ENCODE measurements at regions not wholly inside any gene's neighbourhood (a gene's known extent, or its start where the extent isn't known, plus 50 kb on each side); places are given as distances from the start of the nearest gene placed in this dataset.

- DNase-seq, result no peak
- H3K4me1 Mint-ChIP-seq (ENCODE audit: low read depth), result peaks cover 11% of the 10 kb centered on the region
- ChIA-PET POLR2A (interaction anchor here (1.6 kb wide), 1 partner anchor 16 kb away, joined by 6 read pairs; no protein-coding TSS in a partner anchor), CTCF (interaction anchor here (1.2 to 3.7 kb wide), 4 partner anchors 9 to 218 kb away, joined by 3 to 21 read pairs (median 4); no protein-coding TSS in a partner anchor)
- no peaks in the 10 kb centered on the region for H3K9me3 Mint-ChIP-seq
- H3K27me3 Mint-ChIP-seq, result peaks cover 23% of the 10 kb centered on the region
- no peak overlapping the region for H3K27ac Mint-ChIP-seq
- no peaks in the 10 kb centered on the region for H3K36me3 Mint-ChIP-seq
- no peak overlapping the region for H3K4me3 Mint-ChIP-seq
- intact Hi-C loops (cut with micrococcal nuclease), result loop anchor here (1.0 kb wide), 1 partner anchor 15 kb away; no protein-coding TSS in a partner anchor
These were observed 81.0 kb upstream of the MBNL2 start for GRCh38 chr13:97141097-97141496.

- peak; percentile 54 for DNase-seq
- H3K4me1 Mint-ChIP-seq (ENCODE audit: low read depth), result peaks cover 11% of the 10 kb centered on the region
- ChIA-PET CTCF (interaction anchor here (0.7 to 3.7 kb wide), 8 partner anchors 9 to 218 kb away, joined by 3 to 21 read pairs (median 4); no protein-coding TSS in a partner anchor), POLR2A (interaction anchor here (0.6 to 1.6 kb wide), 2 partner anchors 11 to 16 kb away, joined by 3 to 6 read pairs; no protein-coding TSS in a partner anchor)
- H3K36me3 Mint-ChIP-seq, result no peaks in the 10 kb centered on the region
- H3K27me3 Mint-ChIP-seq, result peaks cover 23% of the 10 kb centered on the region
- H3K27ac Mint-ChIP-seq, result no peak overlapping the region
- H3K9me3 Mint-ChIP-seq, result no peaks in the 10 kb centered on the region
- H3K4me3 Mint-ChIP-seq, result no peak overlapping the region
- intact Hi-C loops (cut with micrococcal nuclease), result loop anchor here (1.0 kb wide), 1 partner anchor 15 kb away; no protein-coding TSS in a partner anchor
These were observed 80.5 kb upstream of the MBNL2 start for GRCh38 chr13:97141564-97142005.

- peaks cover 24% of the 10 kb centered on the region for H3K27me3 Mint-ChIP-seq
- H3K9me3 Mint-ChIP-seq, result no peaks in the 10 kb centered on the region
- H3K27ac Mint-ChIP-seq, result no peak overlapping the region
- CTCF ChIA-PET, result interaction anchor here (1.0 to 3.7 kb wide), 5 partner anchors 8 to 215 kb away, joined by 3 to 21 read pairs (median 4); no protein-coding TSS in a partner anchor
- DNase-seq, result no peak
- intact Hi-C loops (cut with micrococcal nuclease), result no loop called here
- POLR2A ChIA-PET, result interaction anchor here (1.6 kb wide), 1 partner anchor 17 kb away, joined by 6 read pairs; no protein-coding TSS in a partner anchor
- H3K36me3 Mint-ChIP-seq, result no peaks in the 10 kb centered on the region
- no peak overlapping the region for H3K4me3 Mint-ChIP-seq
- H3K4me1 Mint-ChIP-seq (ENCODE audit: low read depth), result peaks cover 11% of the 10 kb centered on the region
These were observed 79.7 kb upstream of the MBNL2 start for GRCh38 chr13:97142452-97142851.

GRCh38 chr13:97145057-97145456, 77.1 kb upstream of the MBNL2 start:
- H3K9me3 Mint-ChIP-seq, result no peaks in the 10 kb centered on the region
- CTCF ChIA-PET, result no interaction called here
- no peak for DNase-seq
- intact Hi-C loops (cut with micrococcal nuclease), result no loop called here
- no peak overlapping the region for H3K4me3 Mint-ChIP-seq
- H3K27ac Mint-ChIP-seq, result no peak overlapping the region
- POLR2A ChIA-PET, result no interaction called here
- peaks cover 22% of the 10 kb centered on the region for H3K27me3 Mint-ChIP-seq
- H3K36me3 Mint-ChIP-seq, result no peaks in the 10 kb centered on the region
- H3K4me1 Mint-ChIP-seq (ENCODE audit: low read depth), result peaks cover 11% of the 10 kb centered on the region

GRCh38 chr13:97148894-97149293, 73.2 kb upstream of the MBNL2 start:
- Mint-ChIP-seq H3K9me3 (no peaks in the 10 kb centered on the region), H3K27me3 (peaks cover 8% of the 10 kb centered on the region), H3K4me1 (ENCODE audit: low read depth) (no peaks in the 10 kb centered on the region), H3K27ac (no peak overlapping the region), H3K36me3 (no peaks in the 10 kb centered on the region), H3K4me3 (no peak overlapping the region)
- POLR2A ChIA-PET, result interaction anchor here (1.1 kb wide), 1 partner anchor 12 kb away, joined by 3 read pairs; no protein-coding TSS in a partner anchor
- CTCF ChIA-PET, result no interaction called here
- intact Hi-C loops (cut with micrococcal nuclease), result no loop called here
- no peak for DNase-seq

- H3K4me1 Mint-ChIP-seq (ENCODE audit: low read depth), result no peaks in the 10 kb centered on the region
- H3K4me3 Mint-ChIP-seq, result no peak overlapping the region
- no peak overlapping the region for H3K27ac Mint-ChIP-seq
- intact Hi-C loops (cut with micrococcal nuclease), result no loop called here
- H3K27me3 Mint-ChIP-seq, result no peaks in the 10 kb centered on the region
- ChIA-PET POLR2A (interaction anchor here (1.4 kb wide), 1 partner anchor 11 kb away, joined by 3 read pairs; no protein-coding TSS in a partner anchor), CTCF (no interaction called here)
- H3K9me3 Mint-ChIP-seq, result no peaks in the 10 kb centered on the region
- no peaks in the 10 kb centered on the region for H3K36me3 Mint-ChIP-seq
- no peak for DNase-seq
These were observed 61.7 kb upstream of the MBNL2 start for GRCh38 chr13:97160421-97160820.

- intact Hi-C loops (cut with micrococcal nuclease), result no loop called here
- H3K27ac Mint-ChIP-seq, result no peak overlapping the region
- no peaks in the 10 kb centered on the region for H3K27me3 Mint-ChIP-seq
- no peak for DNase-seq
- CTCF ChIA-PET, result no interaction called here
- POLR2A ChIA-PET, result interaction anchor here (1.4 kb wide), 1 partner anchor 12 kb away, joined by 3 read pairs; no protein-coding TSS in a partner anchor
- H3K36me3 Mint-ChIP-seq, result no peaks in the 10 kb centered on the region
- no peaks in the 10 kb centered on the region for H3K4me1 Mint-ChIP-seq (ENCODE audit: low read depth)
- H3K4me3 Mint-ChIP-seq, result no peak overlapping the region
- H3K9me3 Mint-ChIP-seq, result no peaks in the 10 kb centered on the region
These were observed 60.4 kb upstream of the MBNL2 start for GRCh38 chr13:97161582-97162231.

- Mint-ChIP-seq H3K36me3 (no peaks in the 10 kb centered on the region), H3K27ac (no peak overlapping the region), H3K9me3 (no peaks in the 10 kb centered on the region), H3K27me3 (peaks cover 4% of the 10 kb centered on the region), H3K4me3 (no peak overlapping the region), H3K4me1 (ENCODE audit: low read depth) (no peaks in the 10 kb centered on the region)
- CTCF ChIA-PET, result no interaction called here
- intact Hi-C loops (cut with micrococcal nuclease), result no loop called here
- POLR2A ChIA-PET, result no interaction called here
- no peak for DNase-seq
These were observed 56.4 kb upstream of the MBNL2 start for GRCh38 chr13:97165502-97166425.

GRCh38 chr13:97171136-97171535, 51.0 kb upstream of the MBNL2 start:
- Mint-ChIP-seq H3K27me3 (peaks cover 4% of the 10 kb centered on the region), H3K27ac (no peak overlapping the region), H3K4me1 (ENCODE audit: low read depth) (no peaks in the 10 kb centered on the region), H3K4me3 (no peak overlapping the region), H3K9me3 (peaks cover 6% of the 10 kb centered on the region), H3K36me3 (no peaks in the 10 kb centered on the region)
- ChIA-PET POLR2A (no interaction called here), CTCF (interaction anchor here (1.0 kb wide), 2 partner anchors 61 to 215 kb away, joined by 3 to 5 read pairs; no protein-coding TSS in a partner anchor)
- intact Hi-C loops (cut with micrococcal nuclease), result no loop called here
- no peak for DNase-seq
